ENCODE measurements at regions not wholly inside any gene's neighbourhood (a gene's known extent, or its start where the extent isn't known, plus 50 kb on each side); places are given as distances from the start of the nearest gene placed in this dataset.
"Not testable (repeated sequence)": the region's sequence is repeated elsewhere in the genome, so short reads cannot be mapped to it uniquely, and the experiment has no call there.

GRCh38 chr10:30197186-30197585 is 137.8 kb upstream of the JCAD start:
- H3K27ac ChIP-seq = no peak overlapping the region
- no peak for TF ChIP-seq CTCF (conservative IDR thresholded peaks at IDR 0.05)

- not testable (repeated sequence) for H3K27ac ChIP-seq
Measured at GRCh38 chr10:30196559-30196958, 137.2 kb upstream of the JCAD start.

- no peak overlapping the region for H3K27ac ChIP-seq
- TF ChIP-seq CTCF (conservative IDR thresholded peaks at IDR 0.05) = no peak
Measured at GRCh38 chr10:30192846-30193608, 133.6 kb upstream of the JCAD start.

- H3K27ac ChIP-seq = no peak overlapping the region
- no peak for TF ChIP-seq CTCF (conservative IDR thresholded peaks at IDR 0.05)
Measured at GRCh38 chr10:30190577-30191552, 131.5 kb upstream of the JCAD start.

GRCh38 chr10:30189238-30189580 is 129.8 kb upstream of the JCAD start:
- H3K27ac ChIP-seq = peak overlapping the region; percentile 71
- TF ChIP-seq CTCF (conservative IDR thresholded peaks at IDR 0.05) = no peak

GRCh38 chr10:30188556-30189237 is 129.3 kb upstream of the JCAD start:
- peak overlapping the region; percentile 71 for H3K27ac ChIP-seq
- TF ChIP-seq CTCF (conservative IDR thresholded peaks at IDR 0.05) = no peak

GRCh38 chr10:30188101-30188500 is 128.7 kb upstream of the JCAD start:
- no peak for TF ChIP-seq CTCF (conservative IDR thresholded peaks at IDR 0.05)
- peak overlapping the region; percentile 71 for H3K27ac ChIP-seq

Data from VCaP (cell line).